HG03521 (cell line): ENCODE measurements at regions not wholly inside any gene's neighbourhood (a gene's known extent, or its start where the extent isn't known, plus 50 kb on each side); places are given as distances from the start of the nearest gene placed in this dataset.
"Not testable (repeated sequence)": the region's sequence is repeated elsewhere in the genome, so short reads cannot be mapped to it uniquely, and the experiment has no call there.

Experiments
- ATAC-seq: cut with Tn5 transposase; IDR thresholded peaks from one replicate; pipeline ENCODE4 v1.9.1; 2021; ENCODE audit warnings: mild to moderate bottlenecking, moderate library complexity; ENCODE audit not compliant: unreplicated experiment

DNA sequence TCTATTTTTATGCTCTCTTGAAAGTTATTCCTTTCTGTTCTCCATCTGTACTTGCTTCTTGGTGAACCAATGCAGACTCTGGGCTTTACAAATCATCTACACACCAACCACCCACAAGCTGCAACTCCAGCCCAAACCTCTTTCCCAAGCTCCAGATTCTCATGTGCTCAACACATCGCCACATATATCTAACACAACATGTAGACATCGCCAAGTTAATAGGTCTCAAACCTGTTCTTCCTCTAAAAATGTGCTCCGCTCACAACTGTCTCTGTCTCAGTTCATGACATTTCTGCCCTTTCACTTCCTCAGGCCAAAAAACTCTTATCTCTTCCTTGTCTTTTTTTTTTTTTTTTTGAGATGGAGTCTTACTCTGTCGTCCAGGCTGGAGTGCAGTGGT, 95.7 kb upstream of the EEPD1 start:
- ATAC-seq = no peak

DNA sequence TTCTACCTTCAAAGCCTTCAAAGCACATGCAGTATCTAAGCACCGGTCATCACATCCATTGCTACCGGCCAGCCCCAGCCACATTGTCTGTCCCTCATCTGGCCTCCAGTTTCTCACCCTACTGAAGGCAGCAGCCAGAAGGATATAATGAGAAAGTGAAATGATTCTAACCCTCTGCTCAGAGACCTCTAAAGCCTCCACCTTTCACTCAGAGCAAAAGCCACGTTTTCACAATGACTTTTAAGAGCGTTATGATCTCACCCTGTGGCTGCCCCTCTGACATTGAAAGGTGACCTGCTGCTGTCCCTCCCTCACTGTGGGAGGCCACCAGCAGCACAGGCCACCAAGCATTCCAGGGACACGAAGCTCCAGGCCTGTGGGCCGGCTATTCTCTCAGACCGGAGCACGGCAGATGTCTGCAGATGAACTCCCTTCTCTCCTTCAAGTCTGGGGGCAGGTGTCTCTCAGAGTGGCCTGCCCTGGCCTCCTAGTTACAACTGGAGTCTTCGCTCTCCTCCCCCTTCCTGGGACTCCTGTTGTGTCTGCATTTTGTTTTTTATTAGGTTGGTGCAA, 94.9 kb upstream of the EEPD1 start:
- ATAC-seq = peak; percentile 46

DNA sequence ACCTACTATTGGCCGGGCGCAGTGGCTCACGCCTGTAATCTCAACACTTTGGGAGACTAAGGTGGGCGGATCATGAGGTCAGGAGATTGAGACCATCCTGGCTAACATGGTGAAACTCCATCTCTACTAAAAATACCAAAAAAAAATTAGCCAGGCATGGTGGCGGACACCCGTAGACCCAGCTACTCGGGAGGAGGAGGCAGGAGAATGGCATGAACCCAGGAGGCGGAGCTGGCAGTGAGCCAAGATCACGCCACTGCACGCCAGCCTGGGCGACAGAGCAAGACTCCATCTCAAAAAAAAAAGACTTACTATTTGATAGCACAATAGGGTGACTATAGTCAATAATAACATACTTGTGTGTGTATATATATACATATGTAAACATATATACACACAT, 92.7 kb upstream of the EEPD1 start:
- not testable (repeated sequence) for ATAC-seq

DNA sequence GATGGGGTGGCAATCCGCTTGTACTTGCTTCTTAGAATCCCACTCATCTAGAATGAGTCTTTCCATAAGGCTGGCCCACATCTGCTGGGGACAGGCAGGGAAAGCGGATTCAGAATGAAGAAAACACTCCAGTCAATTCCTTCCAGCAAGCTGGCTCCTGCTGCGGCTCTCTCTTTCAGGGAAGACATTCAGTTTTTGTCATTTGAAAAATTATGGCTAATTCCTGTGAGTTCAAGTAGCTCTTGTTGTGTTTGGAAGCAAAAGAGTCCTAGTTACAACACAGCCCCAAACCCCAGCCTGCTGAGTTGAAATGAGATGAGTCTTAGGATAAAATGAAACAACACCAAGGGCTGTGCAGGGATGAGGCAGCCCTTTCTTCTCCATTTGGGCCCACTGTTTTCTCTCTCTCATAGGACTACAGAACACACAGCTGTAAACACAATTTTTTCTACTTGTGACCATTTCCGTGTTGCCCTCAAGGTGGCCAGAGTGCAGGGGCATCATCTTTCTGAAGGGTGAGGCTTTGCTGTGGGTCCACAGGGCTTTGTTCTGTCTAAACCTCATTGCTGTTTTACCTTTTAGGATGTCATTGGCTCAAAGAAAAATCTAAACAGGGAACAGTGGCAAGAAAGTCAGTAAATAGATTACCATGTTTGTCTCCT, 90.8 kb upstream of the EEPD1 start:
- ATAC-seq = no peak

GRCh38 chr7:36064676-36065075, 88.4 kb upstream of the EEPD1 start:
- ATAC-seq = no peak

DNA sequence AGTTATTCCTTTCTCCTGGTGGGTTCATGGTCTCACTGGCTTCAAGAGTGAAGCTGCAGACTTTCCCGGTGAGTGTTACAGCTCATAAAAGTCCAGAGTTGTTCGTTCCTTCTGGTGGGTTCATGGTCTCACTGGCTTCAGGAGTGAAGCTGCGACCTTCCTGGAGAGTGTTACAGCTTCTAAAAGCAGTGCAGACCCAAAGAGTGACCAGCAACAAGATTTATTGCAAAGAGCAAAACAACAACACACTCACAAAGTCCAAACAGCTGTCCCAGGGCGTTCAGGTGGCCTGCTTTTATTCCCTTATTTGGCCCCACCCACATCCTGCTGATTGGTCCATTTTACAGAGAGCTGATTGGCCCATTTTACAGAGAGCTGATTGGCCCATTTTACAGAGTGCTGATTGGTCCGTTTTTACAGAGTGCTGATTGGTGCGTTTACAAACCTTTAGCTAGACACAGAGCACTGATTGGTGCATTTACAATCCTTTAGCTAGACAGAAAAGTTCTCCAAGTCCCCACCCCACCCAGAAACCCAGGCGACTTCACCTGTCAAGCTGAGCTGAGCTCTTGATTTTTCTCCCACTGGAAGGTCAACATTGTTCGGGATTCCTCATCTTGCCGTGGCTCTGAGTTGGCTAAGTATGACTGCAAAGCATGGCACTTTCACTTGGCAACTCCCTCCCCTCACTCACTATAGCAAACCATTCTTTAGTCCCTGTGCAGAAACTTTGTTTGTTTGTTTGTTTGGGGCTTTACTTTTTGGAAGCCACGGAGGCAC, 87.3 kb upstream of the EEPD1 start:
- not testable (repeated sequence) for ATAC-seq

- ATAC-seq = no peak
Observed at GRCh38 chr7:36066343-36066664, 86.8 kb upstream of the EEPD1 start.

DNA sequence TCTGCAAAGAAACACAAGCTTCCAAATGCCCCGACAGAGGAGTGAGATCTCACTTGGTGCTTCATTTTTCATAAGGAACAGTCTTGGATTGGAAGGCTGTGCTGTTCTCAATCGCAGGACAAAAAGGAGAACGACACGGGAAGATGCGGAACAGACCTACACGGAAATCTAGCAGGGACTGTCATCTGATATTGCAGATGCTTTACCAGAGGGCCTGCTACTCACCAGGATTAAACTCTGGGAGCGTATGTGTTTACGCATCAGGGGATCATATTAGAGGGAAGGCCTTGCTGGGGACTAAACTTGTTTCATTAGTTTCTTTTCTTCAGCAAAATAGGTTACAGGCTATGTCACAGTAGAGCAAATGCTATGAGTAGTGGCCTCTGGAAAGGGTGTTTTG, 82.8 kb upstream of the EEPD1 start:
- no peak for ATAC-seq

- ATAC-seq = no peak
Observed at GRCh38 chr7:36071605-36072004, 81.4 kb upstream of the EEPD1 start.

GRCh38 chr7:36072620-36073019, 80.4 kb upstream of the EEPD1 start:
- no peak for ATAC-seq

DNA sequence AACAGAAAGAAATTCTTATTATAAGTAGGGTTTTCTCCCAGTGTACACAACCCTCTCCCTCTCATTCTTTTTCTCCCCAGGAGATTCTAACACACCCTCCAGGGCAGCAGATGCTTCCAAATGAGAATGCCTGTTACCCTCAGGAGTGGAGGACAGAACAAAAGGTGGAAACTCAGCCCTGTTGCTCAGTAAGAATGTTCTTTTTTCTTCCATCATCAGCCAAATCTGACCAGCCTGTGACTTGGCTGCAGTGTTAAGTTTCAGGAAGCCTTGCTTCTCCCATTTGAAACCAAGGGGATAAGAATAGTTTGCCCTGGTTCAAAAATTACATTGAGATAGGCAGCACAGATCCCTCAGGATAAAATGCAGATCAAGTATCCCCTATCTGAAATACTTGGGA, 77.5 kb upstream of the EEPD1 start:
- no peak for ATAC-seq

GRCh38 chr7:36076074-36076473, 77.0 kb upstream of the EEPD1 start:
- ATAC-seq = no peak

DNA sequence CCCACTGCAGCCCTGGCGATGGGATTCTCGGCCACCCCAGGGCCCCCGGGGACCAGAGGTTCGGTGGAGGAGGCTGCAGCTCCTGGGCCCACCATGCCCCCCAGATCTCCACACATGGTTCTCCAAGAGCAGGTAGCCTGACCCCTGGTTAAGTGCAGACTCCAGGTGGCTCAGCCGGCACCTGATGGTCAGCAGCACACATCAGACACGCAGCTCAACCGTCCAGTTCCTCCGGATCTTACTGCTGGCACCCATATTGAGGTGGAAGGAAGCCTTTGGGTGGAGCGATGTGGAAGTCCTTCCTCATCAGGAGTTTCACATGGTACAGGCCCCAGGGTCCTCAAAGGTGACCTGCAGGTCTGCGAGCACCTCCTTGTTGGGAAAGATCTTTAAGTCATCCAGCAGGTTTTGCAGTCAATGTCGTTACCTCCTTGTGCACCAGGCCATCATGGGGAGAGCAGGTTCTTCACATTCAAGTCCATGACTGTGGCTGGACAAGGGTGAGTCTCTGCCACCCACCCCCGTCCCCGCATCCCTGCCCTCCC, 74.2 kb upstream of the EEPD1 start:
- no peak for ATAC-seq

GRCh38 chr7:36079446-36080025, 73.5 kb upstream of the EEPD1 start:
- no peak for ATAC-seq

DNA sequence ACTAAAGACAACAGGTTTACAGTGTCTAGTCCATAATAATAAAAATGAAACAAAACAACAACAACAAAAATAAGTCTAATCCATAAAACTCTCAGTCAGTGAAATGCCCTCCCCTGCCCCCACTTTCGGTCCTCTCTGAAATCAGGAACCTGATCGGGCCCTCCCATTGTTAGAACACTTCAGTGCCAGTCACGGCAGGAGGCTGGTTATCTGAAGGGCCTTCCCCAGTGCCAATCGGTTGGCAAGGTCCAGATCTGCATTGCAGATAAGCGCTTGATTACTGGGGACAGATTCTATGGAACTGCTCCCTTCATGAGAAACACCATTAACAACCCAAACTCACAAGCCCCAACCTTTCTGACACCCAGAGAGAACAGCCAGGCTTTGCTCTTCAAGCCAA, 72.2 kb upstream of the EEPD1 start:
- no peak for ATAC-seq

DNA sequence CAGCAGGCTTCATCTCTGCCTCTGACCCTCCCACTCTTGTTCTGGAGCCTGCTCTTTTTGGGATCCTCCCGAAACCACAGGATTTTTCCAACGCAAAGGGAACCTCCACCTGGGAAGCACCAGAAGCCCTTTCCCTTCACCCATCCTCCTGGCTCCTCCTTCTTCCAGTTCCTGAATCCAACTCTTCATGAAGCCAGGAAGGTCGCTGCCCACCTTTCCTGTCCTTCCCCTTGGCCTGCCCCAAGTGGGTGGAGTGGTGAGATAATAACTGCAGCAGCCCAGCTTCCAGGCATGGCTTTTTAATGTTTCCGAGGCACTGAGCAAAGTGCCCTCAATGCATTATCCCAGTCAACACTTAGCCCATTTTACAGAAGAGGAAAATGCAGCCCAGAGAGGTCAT, 70.8 kb upstream of the EEPD1 start:
- ATAC-seq = no peak

- no peak for ATAC-seq
Observed at GRCh38 chr7:36082910-36083309, 70.1 kb upstream of the EEPD1 start.

GRCh38 chr7:36083626-36084380, 69.3 kb upstream of the EEPD1 start:
- ATAC-seq = no peak

GRCh38 chr7:36084485-36085091, 68.5 kb upstream of the EEPD1 start:
- no peak for ATAC-seq

GRCh38 chr7:36085096-36085495, 68.0 kb upstream of the EEPD1 start:
- no peak for ATAC-seq

DNA sequence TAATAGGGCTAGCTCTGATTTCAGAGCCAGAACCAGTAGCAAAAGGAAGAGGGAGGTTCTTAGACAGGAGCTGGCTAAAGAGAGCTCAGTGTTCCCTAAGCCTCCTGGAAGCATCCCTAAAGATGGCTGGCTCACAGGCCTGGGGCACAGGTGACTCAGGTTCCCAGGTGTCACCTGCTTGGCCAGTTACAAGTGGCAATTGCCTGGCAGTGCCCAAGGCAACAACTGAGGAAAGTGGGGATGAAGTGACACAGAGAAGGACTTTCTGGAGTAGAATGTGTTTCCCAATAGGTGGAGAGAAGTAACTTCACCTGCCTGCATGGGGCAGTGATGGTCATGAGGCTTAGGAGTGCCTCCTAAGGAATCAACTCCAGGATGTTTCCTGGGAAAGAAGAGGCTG, 66.5 kb upstream of the EEPD1 start:
- ATAC-seq = no peak
